HCT116 (cell line): ENCODE measurements at regions not wholly inside any gene's neighbourhood (a gene's known extent, or its start where the extent isn't known, plus 50 kb on each side); places are given as distances from the start of the nearest gene placed in this dataset.

Experiments used
- ATAC-seq: fragments of 200-7000 bp; cut with Tn5 transposase; 2 replicates; pipeline ENCODE4 v1.9.1; 2020; ENCODE audit warnings: mild to moderate bottlenecking, moderate library complexity
- BruUV-seq: library from RNA; stranded (reverse); fragments of 400-500 nt; replicated peaks from 2 replicates; lab custom pipeline; 2021; lab: Mats Ljungman, UMichigan
- CTCF ChIA-PET: fragments of 300-600 bp; sonication (Branson Sonifier 250); formaldehyde crosslinking; loops from one replicate; lab custom pipeline; 2021; ENCODE audit warnings: antibody characterized with exemption; lab: Charles Lee
- POLR2A ChIA-PET: fragments of 300-600, 350-600 bp; sonication (Branson Sonifier 250); formaldehyde crosslinking; loops from one replicate; lab custom pipeline; 2021; ENCODE audit warnings: antibody characterized with exemption; lab: Charles Lee
- RAD21 ChIA-PET, 2 experiments: fragments of 300-600 bp; sonication (Branson Sonifier 250); formaldehyde crosslinking; loops; one replicate each; lab custom pipeline; 2023; ENCODE audit warnings: low total read pairs in 2 of 2; ENCODE audit not compliant: uncharacterized antibody in 2 of 2, unreplicated experiment in 2 of 2, low non-redundant PET in 1 of 2; lab: Charles Lee
- DNase-seq: peaks from one replicate; pipeline ENCODE4 v3.0.0-alpha.2; 2010; ENCODE audit warnings: low read depth, low spot score
- H2AFZ ChIP-seq: fragments of 200-600 bp; shearing (Covaris generic), sonication (generic); 2 replicates; pipeline ENCODE4 v1.6.1; 2017; ENCODE audit warnings: low read depth, mixed run types, mixed read lengths, antibody characterized with exemption, low read length; ENCODE audit not compliant: poor library complexity, severe bottlenecking
- H3K27ac ChIP-seq: 2 replicates; pipeline ENCODE4 v1.5.1; 2012; ENCODE audit warnings: low read depth, low read length
- H3K27me3 ChIP-seq: fragments of 200-600 bp; sonication (generic); 2 replicates; pipeline ENCODE4 v1.6.1; 2016; ENCODE audit warnings: mixed run types, low read length, mixed read lengths; ENCODE audit not compliant: insufficient read depth
- H3K36me3 ChIP-seq, 2 experiments: fragments of 200-500 bp in 1 of 2; fragments of 200-600 bp in 1 of 2; sonication (Bioruptor generic) in 1 of 2; sonication (generic) in 1 of 2; 2 replicates each; pipeline versions ENCODE4 v1.5.1 to v1.6.1; 2014 to 2016; ENCODE audit warnings: low read length in 2 of 2, inconsistent platforms in 1 of 2, mixed read lengths in 1 of 2, mixed run types in 1 of 2; ENCODE audit not compliant: insufficient read depth in 2 of 2, control insufficient read depth in 1 of 2
- H3K4me1 ChIP-seq, 2 experiments: fragments of 200-600 bp in 1 of 2; sonication (generic) in 1 of 2; 2 replicates each; pipeline versions ENCODE4 v1.5.1 to v1.6.1; 2012 to 2017; ENCODE audit warnings: low read length in 2 of 2, inconsistent platforms in 1 of 2, mild to moderate bottlenecking in 1 of 2, mixed read lengths in 1 of 2, mixed run types in 1 of 2, moderate library complexity in 1 of 2; ENCODE audit not compliant: insufficient read depth in 2 of 2, control insufficient read depth in 1 of 2
- H3K4me2 ChIP-seq: fragments of 200-600 bp; sonication (generic); 2 replicates; pipeline ENCODE4 v1.6.1; 2017; ENCODE audit warnings: mixed run types, low read length, mixed read lengths
- H3K4me3 ChIP-seq, 2 experiments: fragments of 200-600 bp in 1 of 2; sonication (generic) in 1 of 2; replicated peaks in 1 of 2; 2 replicates each; pipeline ENCODE4 v1.5.1; 2011 to 2016; ENCODE audit warnings: low read length in 2 of 2, control low read depth in 1 of 2, low read depth in 1 of 2, mild to moderate bottlenecking in 1 of 2, mixed read lengths in 1 of 2, mixed run types in 1 of 2
- H3K79me2 ChIP-seq: fragments of 200-600 bp; sonication (generic); 2 replicates; pipeline ENCODE4 v1.6.1; 2017; ENCODE audit warnings: mild to moderate bottlenecking, mixed run types, low read length, moderate library complexity, mixed read lengths; ENCODE audit not compliant: insufficient read depth
- H3K9ac ChIP-seq: fragments of 200-600 bp; sonication (generic); 2 replicates; pipeline ENCODE4 v1.6.1; 2016; ENCODE audit warnings: low read length, mixed read lengths
- H3K9me2 ChIP-seq: fragments of 200-600 bp; sonication (generic), shearing (Covaris generic); 2 replicates; pipeline ENCODE4 v1.6.1; 2017; ENCODE audit warnings: mixed run types, mild to moderate bottlenecking, moderate library complexity; ENCODE audit not compliant: insufficient read depth
- H3K9me3 ChIP-seq, 2 experiments: fragments of 200-500 bp in 1 of 2; fragments of 200-600 bp in 1 of 2; sonication (Bioruptor generic) in 1 of 2; sonication (generic) in 1 of 2; 2 replicates each; pipeline ENCODE4 v1.6.1; 2014 to 2017; ENCODE audit warnings: low read length in 2 of 2, mixed read lengths in 2 of 2, inconsistent platforms in 1 of 2, low read depth in 1 of 2, mild to moderate bottlenecking in 1 of 2, mixed run types in 1 of 2, moderate library complexity in 1 of 2; ENCODE audit not compliant: control insufficient read depth in 1 of 2, insufficient read depth in 1 of 2
- H4K20me1 ChIP-seq: fragments of 200-600 bp; sonication (generic), shearing (Covaris generic); 2 replicates; pipeline ENCODE4 v1.6.1; 2017; ENCODE audit warnings: mixed run types, mild to moderate bottlenecking, moderate library complexity; ENCODE audit not compliant: insufficient read depth
- ELF1 ChIP-seq: IDR thresholded peaks from 2 replicates; pipeline ENCODE4 v1.6.1; 2012; ENCODE audit warnings: low read depth, borderline replicate concordance
- FOSL1 ChIP-seq: IDR thresholded peaks from 2 replicates; pipeline ENCODE4 v1.6.1; 2012; ENCODE audit warnings: low read depth
- JUND ChIP-seq: IDR thresholded peaks from 2 replicates; pipeline ENCODE4 v1.6.1; 2012
- POLR2A ChIP-seq: IDR thresholded peaks from 2 replicates; pipeline ENCODE4 v1.7.0; 2011; ENCODE audit warnings: borderline replicate concordance; ENCODE audit not compliant: insufficient read depth, insufficient read length; ENCODE audit errors: extremely low read depth
- POLR2AphosphoS5 ChIP-seq: IDR thresholded peaks from 2 replicates; pipeline ENCODE4 v1.6.1; 2011; ENCODE audit warnings: mild to moderate bottlenecking, low read depth, low read length, moderate library complexity
- SP1 ChIP-seq: IDR thresholded peaks from 2 replicates; pipeline ENCODE4 v1.6.1; 2012; ENCODE audit warnings: low read depth
- SRF ChIP-seq: IDR thresholded peaks from 2 replicates; pipeline ENCODE4 v1.6.1; 2012; ENCODE audit warnings: low read depth
- YY1 ChIP-seq: IDR thresholded peaks from 2 replicates; pipeline ENCODE4 v1.6.1; 2011; ENCODE audit warnings: low read length, low read depth, moderate library complexity, mild to moderate bottlenecking; ENCODE audit not compliant: insufficient replicate concordance; ENCODE audit errors: extremely low read depth
- ZFX ChIP-seq: fragments of 450-650 bp; IDR thresholded peaks from 2 replicates; pipeline ENCODE4 v1.6.1; 2017
- ZNF274 ChIP-seq: fragments of 200-500 bp; sonication (Bioruptor generic); IDR thresholded peaks from 2 replicates; pipeline ENCODE4 v1.6.1; 2014; ENCODE audit warnings: mild to moderate bottlenecking, low read depth, low read length, inconsistent platforms
- intact Hi-C: fragments of 100-400 bp; cut with micrococcal nuclease; formaldehyde crosslinking; loops from 2 replicates; pipeline ENCODE4 v1.10.0; 2022
- TF ChIP-seq, protein P1 (sequence below): IDR thresholded peaks from 2 replicates; pipeline ENCODE4 v1.6.1; 2012
- TF ChIP-seq, protein P2 (sequence below): IDR thresholded peaks from 2 replicates; pipeline ENCODE4 v1.6.1; 2012
- TF ChIP-seq, protein P3 (sequence below): IDR thresholded peaks from 2 replicates; pipeline ENCODE4 v1.6.1; 2012; ENCODE audit warnings: low read depth
- TF ChIP-seq, protein P4 (sequence below), 3 experiments: fragments of 200-600 bp in 1 of 3; sonication (generic) in 1 of 3; IDR thresholded peaks in 2 of 3; conservative IDR thresholded peaks in 1 of 3; 2 replicates each; pipeline ENCODE4 v1.5.1; 2012 to 2017; ENCODE audit warnings: low read depth in 2 of 3, low read length in 2 of 3, antibody characterized with exemption in 1 of 3, borderline replicate concordance in 1 of 3, control low read depth in 1 of 3, mild to moderate bottlenecking in 1 of 3, mixed read lengths in 1 of 3, mixed run types in 1 of 3, moderate library complexity in 1 of 3; ENCODE audit not compliant: insufficient read depth in 1 of 3

DNA sequence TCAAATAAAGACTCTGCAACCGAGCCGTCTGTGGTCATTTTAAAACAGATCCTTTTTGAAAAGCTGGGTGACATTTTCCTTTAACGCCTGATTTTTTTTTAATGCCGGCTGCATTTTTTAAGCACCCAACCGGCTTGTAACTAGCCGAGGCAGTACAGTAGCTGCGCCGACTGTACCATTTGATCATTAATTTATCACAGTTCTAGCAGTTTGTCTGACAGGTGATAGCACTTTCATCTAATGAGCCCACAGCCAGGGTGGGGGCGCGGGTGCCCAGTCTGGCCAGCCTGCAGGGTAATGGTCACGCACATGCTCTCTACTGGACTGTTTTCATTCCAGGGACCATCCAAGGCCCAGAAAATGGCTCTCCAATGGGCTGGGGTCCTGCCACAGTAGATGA lies 68.8 kb downstream of the IRX5 start:
- no peaks in the 10 kb centered on the region for H3K36me3 ChIP-seq
- no TSS peak for BruUV-seq
- H4K20me1 ChIP-seq, result no peaks in the 10 kb centered on the region
- no peak overlapping the region for H3K4me2 ChIP-seq
- TF ChIP-seq JUND, result no peak
- TF ChIP-seq POLR2A, result no peak
- no peak for TF ChIP-seq ELF1
- no peak for TF ChIP-seq ZNF274
- TF ChIP-seq, protein P1, sequence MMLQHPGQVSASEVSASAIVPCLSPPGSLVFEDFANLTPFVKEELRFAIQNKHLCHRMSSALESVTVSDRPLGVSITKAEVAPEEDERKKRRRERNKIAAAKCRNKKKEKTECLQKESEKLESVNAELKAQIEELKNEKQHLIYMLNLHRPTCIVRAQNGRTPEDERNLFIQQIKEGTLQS, result no peak
- no peak for TF ChIP-seq SP1
- no peak for TF ChIP-seq YY1
- TF ChIP-seq ZFX, result no peak
- no peak for TF ChIP-seq FOSL1
- TF ChIP-seq, protein P2, sequence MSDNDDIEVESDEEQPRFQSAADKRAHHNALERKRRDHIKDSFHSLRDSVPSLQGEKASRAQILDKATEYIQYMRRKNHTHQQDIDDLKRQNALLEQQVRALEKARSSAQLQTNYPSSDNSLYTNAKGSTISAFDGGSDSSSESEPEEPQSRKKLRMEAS, result no peak
- no peak for TF ChIP-seq SRF
- TF ChIP-seq, protein P3, sequence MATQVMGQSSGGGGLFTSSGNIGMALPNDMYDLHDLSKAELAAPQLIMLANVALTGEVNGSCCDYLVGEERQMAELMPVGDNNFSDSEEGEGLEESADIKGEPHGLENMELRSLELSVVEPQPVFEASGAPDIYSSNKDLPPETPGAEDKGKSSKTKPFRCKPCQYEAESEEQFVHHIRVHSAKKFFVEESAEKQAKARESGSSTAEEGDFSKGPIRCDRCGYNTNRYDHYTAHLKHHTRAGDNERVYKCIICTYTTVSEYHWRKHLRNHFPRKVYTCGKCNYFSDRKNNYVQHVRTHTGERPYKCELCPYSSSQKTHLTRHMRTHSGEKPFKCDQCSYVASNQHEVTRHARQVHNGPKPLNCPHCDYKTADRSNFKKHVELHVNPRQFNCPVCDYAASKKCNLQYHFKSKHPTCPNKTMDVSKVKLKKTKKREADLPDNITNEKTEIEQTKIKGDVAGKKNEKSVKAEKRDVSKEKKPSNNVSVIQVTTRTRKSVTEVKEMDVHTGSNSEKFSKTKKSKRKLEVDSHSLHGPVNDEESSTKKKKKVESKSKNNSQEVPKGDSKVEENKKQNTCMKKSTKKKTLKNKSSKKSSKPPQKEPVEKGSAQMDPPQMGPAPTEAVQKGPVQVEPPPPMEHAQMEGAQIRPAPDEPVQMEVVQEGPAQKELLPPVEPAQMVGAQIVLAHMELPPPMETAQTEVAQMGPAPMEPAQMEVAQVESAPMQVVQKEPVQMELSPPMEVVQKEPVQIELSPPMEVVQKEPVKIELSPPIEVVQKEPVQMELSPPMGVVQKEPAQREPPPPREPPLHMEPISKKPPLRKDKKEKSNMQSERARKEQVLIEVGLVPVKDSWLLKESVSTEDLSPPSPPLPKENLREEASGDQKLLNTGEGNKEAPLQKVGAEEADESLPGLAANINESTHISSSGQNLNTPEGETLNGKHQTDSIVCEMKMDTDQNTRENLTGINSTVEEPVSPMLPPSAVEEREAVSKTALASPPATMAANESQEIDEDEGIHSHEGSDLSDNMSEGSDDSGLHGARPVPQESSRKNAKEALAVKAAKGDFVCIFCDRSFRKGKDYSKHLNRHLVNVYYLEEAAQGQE, result no peak
- no peak for TF ChIP-seq POLR2AphosphoS5
- TF ChIP-seq, protein P4, sequence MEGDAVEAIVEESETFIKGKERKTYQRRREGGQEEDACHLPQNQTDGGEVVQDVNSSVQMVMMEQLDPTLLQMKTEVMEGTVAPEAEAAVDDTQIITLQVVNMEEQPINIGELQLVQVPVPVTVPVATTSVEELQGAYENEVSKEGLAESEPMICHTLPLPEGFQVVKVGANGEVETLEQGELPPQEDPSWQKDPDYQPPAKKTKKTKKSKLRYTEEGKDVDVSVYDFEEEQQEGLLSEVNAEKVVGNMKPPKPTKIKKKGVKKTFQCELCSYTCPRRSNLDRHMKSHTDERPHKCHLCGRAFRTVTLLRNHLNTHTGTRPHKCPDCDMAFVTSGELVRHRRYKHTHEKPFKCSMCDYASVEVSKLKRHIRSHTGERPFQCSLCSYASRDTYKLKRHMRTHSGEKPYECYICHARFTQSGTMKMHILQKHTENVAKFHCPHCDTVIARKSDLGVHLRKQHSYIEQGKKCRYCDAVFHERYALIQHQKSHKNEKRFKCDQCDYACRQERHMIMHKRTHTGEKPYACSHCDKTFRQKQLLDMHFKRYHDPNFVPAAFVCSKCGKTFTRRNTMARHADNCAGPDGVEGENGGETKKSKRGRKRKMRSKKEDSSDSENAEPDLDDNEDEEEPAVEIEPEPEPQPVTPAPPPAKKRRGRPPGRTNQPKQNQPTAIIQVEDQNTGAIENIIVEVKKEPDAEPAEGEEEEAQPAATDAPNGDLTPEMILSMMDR (IDR thresholded peaks at IDR 0.05 in 2 of 3, conservative IDR thresholded peaks at IDR 0.05 in 1 of 3; ENCODE audit: borderline replicate concordance in 1 of 3, insufficient read depth in 1 of 3, low read depth in 2 of 3, low read length in 2 of 3), result no peak
- peaks cover 42% of the 10 kb centered on the region; the same call in 1 of the 2 replicates for H3K27me3 ChIP-seq
- ChIA-PET CTCF (no interaction called here), POLR2A (no interaction called here), RAD21 (no interaction called here)
- H3K4me3 ChIP-seq, result no peak overlapping the region
- H3K4me1 ChIP-seq, result no peaks in the 10 kb centered on the region
- H2AFZ ChIP-seq, result no peak overlapping the region
- no peak overlapping the region for H3K27ac ChIP-seq
- no peaks in the 10 kb centered on the region for H3K79me2 ChIP-seq
- no peak for ATAC-seq
- H3K9me3 ChIP-seq, result no peaks in the 10 kb centered on the region
- no peak overlapping the region for H3K9ac ChIP-seq
- intact Hi-C loops, result no loop called here
- no peaks in the 10 kb centered on the region for H3K9me2 ChIP-seq
- no peak for DNase-seq
